Mammary epithelial cell (primary cell): ENCODE measurements at regions not wholly inside any gene's neighbourhood (a gene's known extent, or its start where the extent isn't known, plus 50 kb on each side); places are given as distances from the start of the nearest gene placed in this dataset.
"Not testable (repeated sequence)": the region's sequence is repeated elsewhere in the genome, so short reads cannot be mapped to it uniquely, and the experiment has no call there.

Experiments
- EZH2 ChIP-seq: IDR thresholded peaks from 2 replicates; pipeline ENCODE4 v1.6.1; 2012; ENCODE audit warnings: low read length, inconsistent platforms, borderline replicate concordance
- TF ChIP-seq, protein P1 (sequence below), 2 donors: IDR thresholded peaks in 1 of 2; conservative IDR thresholded peaks in 1 of 2; 2 replicates each; pipeline ENCODE4 v1.5.1; 2011 to 2012; ENCODE audit warnings: inconsistent platforms in 2 of 2, low read length in 2 of 2, mild to moderate bottlenecking in 2 of 2, control low read depth in 1 of 2, low read depth in 1 of 2; ENCODE audit not compliant: insufficient read depth in 1 of 2; ENCODE audit errors: extremely low read depth in 1 of 2

DNA sequence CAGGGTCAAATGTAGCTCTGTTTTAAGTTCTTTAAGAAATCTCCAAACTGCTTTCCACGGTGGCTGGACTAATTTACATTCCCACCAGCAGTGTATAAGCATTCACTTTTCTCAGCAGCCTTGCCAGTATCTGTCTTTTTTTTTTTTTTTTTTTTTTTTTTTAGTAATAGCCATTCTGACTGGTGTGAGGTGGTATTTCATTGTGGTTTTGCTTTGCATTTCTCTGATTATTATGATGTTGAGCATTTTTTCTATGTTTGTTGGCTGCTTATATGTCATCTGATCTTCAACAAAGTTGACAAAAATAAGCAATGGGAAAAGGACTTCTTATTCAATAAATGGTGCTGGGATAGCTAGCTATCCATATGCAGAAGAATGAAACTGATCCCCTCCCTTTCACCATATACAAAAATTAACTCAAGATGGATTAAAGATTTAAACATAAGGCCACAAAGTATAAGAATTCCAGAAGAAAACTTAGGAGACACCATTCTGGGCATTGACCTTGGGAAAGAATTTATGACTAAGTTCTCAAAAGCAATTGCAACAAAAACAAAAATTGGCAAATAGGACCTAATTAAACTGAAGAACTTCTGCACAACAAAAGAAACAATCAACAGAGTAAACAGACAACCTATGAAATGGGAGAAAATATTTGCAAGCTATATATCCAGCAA is 52.6 kb upstream of the FRMD6 start:
- TF ChIP-seq, protein P1, sequence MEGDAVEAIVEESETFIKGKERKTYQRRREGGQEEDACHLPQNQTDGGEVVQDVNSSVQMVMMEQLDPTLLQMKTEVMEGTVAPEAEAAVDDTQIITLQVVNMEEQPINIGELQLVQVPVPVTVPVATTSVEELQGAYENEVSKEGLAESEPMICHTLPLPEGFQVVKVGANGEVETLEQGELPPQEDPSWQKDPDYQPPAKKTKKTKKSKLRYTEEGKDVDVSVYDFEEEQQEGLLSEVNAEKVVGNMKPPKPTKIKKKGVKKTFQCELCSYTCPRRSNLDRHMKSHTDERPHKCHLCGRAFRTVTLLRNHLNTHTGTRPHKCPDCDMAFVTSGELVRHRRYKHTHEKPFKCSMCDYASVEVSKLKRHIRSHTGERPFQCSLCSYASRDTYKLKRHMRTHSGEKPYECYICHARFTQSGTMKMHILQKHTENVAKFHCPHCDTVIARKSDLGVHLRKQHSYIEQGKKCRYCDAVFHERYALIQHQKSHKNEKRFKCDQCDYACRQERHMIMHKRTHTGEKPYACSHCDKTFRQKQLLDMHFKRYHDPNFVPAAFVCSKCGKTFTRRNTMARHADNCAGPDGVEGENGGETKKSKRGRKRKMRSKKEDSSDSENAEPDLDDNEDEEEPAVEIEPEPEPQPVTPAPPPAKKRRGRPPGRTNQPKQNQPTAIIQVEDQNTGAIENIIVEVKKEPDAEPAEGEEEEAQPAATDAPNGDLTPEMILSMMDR (conservative IDR thresholded peaks at IDR 0.05 in 1 of 2, IDR thresholded peaks at IDR 0.05 in 1 of 2; ENCODE audit: extremely low read depth in 1 of 2, insufficient read depth in 1 of 2, low read depth in 1 of 2, low read length in 2 of 2), result not testable (repeated sequence)
- not testable (repeated sequence) for TF ChIP-seq EZH2
